NCI-H226 (cell line): ENCODE measurements at regions not wholly inside any gene's neighbourhood (a gene's known extent, or its start where the extent isn't known, plus 50 kb on each side); places are given as distances from the start of the nearest gene placed in this dataset.
A peak's percentile ranks its signal among the peaks of the same experiment; 100 is the strongest.

Source experiments
- DNase-seq: peaks from one replicate; pipeline ENCODE4 v3.0.0-alpha.2; 2015

GRCh38 chr1:39109644-39110043, 83.5 kb downstream of the NDUFS5 start:
- no peak for DNase-seq

- peak; percentile 70 for DNase-seq
These were observed 84.2 kb downstream of the NDUFS5 start for GRCh38 chr1:39110325-39110851.

GRCh38 chr1:39110882-39111281, 84.7 kb downstream of the NDUFS5 start:
- peak; percentile 65 for DNase-seq

GRCh38 chr1:39113109-39113743, 87.1 kb downstream of the NDUFS5 start:
- no peak for DNase-seq

- DNase-seq = peak; percentile 82
These were observed 89.0 kb upstream of the MACF1 start for GRCh38 chr1:39115271-39116110.

GRCh38 chr1:39116116-39116607, 88.3 kb upstream of the MACF1 start:
- no peak for DNase-seq

- DNase-seq = peak; percentile 50
These were observed 87.4 kb upstream of the MACF1 start for GRCh38 chr1:39116860-39117728.

- no peak for DNase-seq
These were observed 86.5 kb upstream of the MACF1 start for GRCh38 chr1:39117899-39118450.

- no peak for DNase-seq
These were observed 82.4 kb upstream of the MACF1 start for GRCh38 chr1:39122056-39122455.

GRCh38 chr1:39124282-39124681, 80.2 kb upstream of the MACF1 start:
- DNase-seq = no peak

GRCh38 chr1:39127513-39127912, 77.0 kb upstream of the MACF1 start:
- no peak for DNase-seq

GRCh38 chr1:39128126-39128525, 76.4 kb upstream of the MACF1 start:
- DNase-seq = no peak

- no peak for DNase-seq
These were observed 75.5 kb upstream of the MACF1 start for GRCh38 chr1:39128959-39129358.

GRCh38 chr1:39129514-39129913, 75.0 kb upstream of the MACF1 start:
- peak; percentile 38 for DNase-seq

- DNase-seq = peak; percentile 95
These were observed 74.2 kb upstream of the MACF1 start for GRCh38 chr1:39130325-39130724.

- DNase-seq = no peak
These were observed 72.6 kb upstream of the MACF1 start for GRCh38 chr1:39131940-39132339.

GRCh38 chr1:39132505-39133339, 71.8 kb upstream of the MACF1 start:
- DNase-seq = peak; percentile 75

GRCh38 chr1:39133340-39133684, 71.2 kb upstream of the MACF1 start:
- DNase-seq = no peak

- DNase-seq = no peak
These were observed 69.6 kb upstream of the MACF1 start for GRCh38 chr1:39134768-39135333.

GRCh38 chr1:39136638-39137037, 67.9 kb upstream of the MACF1 start:
- no peak for DNase-seq

GRCh38 chr1:39139723-39140360, 64.7 kb upstream of the MACF1 start:
- DNase-seq = no peak
